NCI-H2029 treated with DMSO at 0.1 percent for 48 hours (cell line): ENCODE measurements at regions not wholly inside any gene's neighbourhood (a gene's known extent, or its start where the extent isn't known, plus 50 kb on each side); places are given as distances from the start of the nearest gene placed in this dataset.
"Not testable (repeated sequence)": the region's sequence is repeated elsewhere in the genome, so short reads cannot be mapped to it uniquely, and the experiment has no call there.

Experiments
- DNase-seq: peaks from one replicate; lab custom pipeline; 2025; lab: John Stamatoyannopoulos, UW

- DNase-seq, result no peak
Measured at GRCh38 chr4:20124317-20125026, 127.2 kb upstream of the SLIT2 start.

- DNase-seq, result no peak
Measured at GRCh38 chr4:20122198-20122988, 129.3 kb upstream of the SLIT2 start.

- no peak for DNase-seq
Measured at GRCh38 chr4:20119141-20119540, 132.6 kb upstream of the SLIT2 start.

- DNase-seq, result no peak
Measured at GRCh38 chr4:20109391-20109790, 142.3 kb upstream of the SLIT2 start.

GRCh38 chr4:20106921-20107320 lies 144.8 kb upstream of the SLIT2 start:
- DNase-seq, result no peak

GRCh38 chr4:20101831-20102230 lies 149.9 kb upstream of the SLIT2 start:
- DNase-seq, result no peak

GRCh38 chr4:20096911-20097310 lies 154.8 kb upstream of the SLIT2 start:
- no peak for DNase-seq

- no peak for DNase-seq
Measured at GRCh38 chr4:20095805-20096541, 155.7 kb upstream of the SLIT2 start.

- no peak for DNase-seq
Measured at GRCh38 chr4:20091781-20092180, 159.9 kb upstream of the SLIT2 start.

- DNase-seq, result no peak
Measured at GRCh38 chr4:20087522-20087911, 164.2 kb upstream of the SLIT2 start.

GRCh38 chr4:20086799-20087521 lies 164.7 kb upstream of the SLIT2 start:
- no peak for DNase-seq

GRCh38 chr4:20086067-20086798 lies 165.5 kb upstream of the SLIT2 start:
- DNase-seq, result no peak

GRCh38 chr4:20085653-20086052 lies 166.1 kb upstream of the SLIT2 start:
- DNase-seq, result no peak

- no peak for DNase-seq
Measured at GRCh38 chr4:20085156-20085555, 166.5 kb upstream of the SLIT2 start.

GRCh38 chr4:20084488-20084887 lies 167.2 kb upstream of the SLIT2 start:
- no peak for DNase-seq

- no peak for DNase-seq
Measured at GRCh38 chr4:20078644-20079043, 173.1 kb upstream of the SLIT2 start.

GRCh38 chr4:20075248-20075871 lies 176.3 kb upstream of the SLIT2 start:
- DNase-seq, result no peak

- no peak for DNase-seq
Measured at GRCh38 chr4:20074450-20074849, 177.3 kb upstream of the SLIT2 start.

GRCh38 chr4:20065952-20066351 lies 185.8 kb upstream of the SLIT2 start:
- no peak for DNase-seq

- DNase-seq, result not testable (repeated sequence)
Measured at GRCh38 chr4:20062857-20063256, 188.8 kb upstream of the SLIT2 start.

GRCh38 chr4:20062054-20062453 lies 189.7 kb upstream of the SLIT2 start:
- no peak for DNase-seq
